Activated CD8-positive, alpha-beta T cell treated with anti-CD3 and anti-CD28 coated beads for 36 hours (primary cell): ENCODE measurements at regions not wholly inside any gene's neighbourhood (a gene's known extent, or its start where the extent isn't known, plus 50 kb on each side); places are given as distances from the start of the nearest gene placed in this dataset.

Experiments used
- ATAC-seq: fragments of 200-7000 bp; cut with Tn5 transposase; one replicate; pipeline ENCODE4 v1.10.0; 2021; ENCODE audit warnings: mild to moderate bottlenecking, moderate library complexity
- CTCF ChIA-PET: fragments of 350-600 bp; sonication (Branson Sonifier 250); formaldehyde crosslinking; loops from one replicate; lab custom pipeline; 2021; ENCODE audit warnings: antibody characterized with exemption; lab: Charles Lee
- POLR2A ChIA-PET: fragments of 350-600 bp; sonication (Branson Sonifier 250); formaldehyde crosslinking; loops from one replicate; lab custom pipeline; 2021; ENCODE audit warnings: antibody characterized with exemption; lab: Charles Lee
- DNase-seq: peaks from one replicate; pipeline ENCODE4 v3.0.0-alpha.2; 2020
- H3K27ac Mint-ChIP-seq: one replicate; pipeline ENCODE4 v1.8.0; 2021; ENCODE audit warnings: mild to moderate bottlenecking, mixed read lengths
- H3K27me3 Mint-ChIP-seq: one replicate; pipeline ENCODE4 v1.8.0; 2021; ENCODE audit warnings: mixed read lengths
- H3K36me3 Mint-ChIP-seq: one replicate; pipeline ENCODE4 v1.8.0; 2021; ENCODE audit warnings: low read depth, mixed read lengths
- H3K4me1 Mint-ChIP-seq: one replicate; pipeline ENCODE4 v1.8.0; 2021; ENCODE audit warnings: low read depth, mixed read lengths
- H3K4me3 Mint-ChIP-seq: one replicate; pipeline ENCODE4 v1.8.0; 2021; ENCODE audit warnings: mild to moderate bottlenecking, moderate library complexity, mixed read lengths
- H3K9me3 Mint-ChIP-seq: one replicate; pipeline ENCODE4 v1.8.0; 2021; ENCODE audit warnings: mixed read lengths
- intact Hi-C: fragments of 100-400 bp; cut with micrococcal nuclease; formaldehyde crosslinking; loops from one replicate; pipeline ENCODE4 v1.10.0; 2022
- TF ChIP-seq, protein P1 (sequence below): fragments of 200-600 bp; IDR thresholded peaks from one replicate; pipeline ENCODE4 v1.8.0; 2022; ENCODE audit warnings: antibody characterized with exemption, mild to moderate bottlenecking

DNA sequence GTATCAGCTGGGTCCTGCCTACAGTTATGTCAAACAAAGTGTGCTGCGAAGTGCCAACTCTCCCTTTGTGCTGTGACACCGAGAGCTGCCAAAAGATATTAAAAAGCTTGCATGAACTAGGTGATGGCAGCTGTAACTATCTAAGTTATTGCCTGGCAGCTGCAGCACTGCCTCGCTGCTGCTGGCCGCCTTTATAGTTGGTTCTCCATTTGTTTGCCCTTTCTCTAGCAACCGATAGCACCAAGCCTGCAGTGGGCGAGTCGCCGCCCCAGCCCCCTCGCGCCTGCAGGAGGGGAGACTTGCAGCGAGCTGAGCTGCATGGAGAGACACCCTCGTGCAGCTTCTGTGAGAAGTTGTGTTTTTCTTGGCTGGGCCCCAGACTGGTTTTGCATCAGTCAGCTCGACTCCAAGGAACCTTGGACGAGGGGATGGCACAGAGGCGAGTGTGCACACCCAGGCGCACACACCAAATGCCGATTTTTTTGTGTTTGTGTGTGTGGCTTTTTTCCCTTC, 330.6 kb downstream of the RPS6KC1 start:
- ChIA-PET POLR2A (no interaction called here), CTCF (no interaction called here)
- Mint-ChIP-seq H3K36me3 (no peaks in the 10 kb centered on the region), H3K4me1 (no peaks in the 10 kb centered on the region), H3K9me3 (peaks cover 2% of the 10 kb centered on the region), H3K27me3 (peaks cover 2% of the 10 kb centered on the region), H3K27ac (no peak overlapping the region), H3K4me3 (no peak overlapping the region)
- ATAC-seq (no peak), DNase-seq (no peak)
- intact Hi-C loops: no loop called here
- TF ChIP-seq, protein P1, sequence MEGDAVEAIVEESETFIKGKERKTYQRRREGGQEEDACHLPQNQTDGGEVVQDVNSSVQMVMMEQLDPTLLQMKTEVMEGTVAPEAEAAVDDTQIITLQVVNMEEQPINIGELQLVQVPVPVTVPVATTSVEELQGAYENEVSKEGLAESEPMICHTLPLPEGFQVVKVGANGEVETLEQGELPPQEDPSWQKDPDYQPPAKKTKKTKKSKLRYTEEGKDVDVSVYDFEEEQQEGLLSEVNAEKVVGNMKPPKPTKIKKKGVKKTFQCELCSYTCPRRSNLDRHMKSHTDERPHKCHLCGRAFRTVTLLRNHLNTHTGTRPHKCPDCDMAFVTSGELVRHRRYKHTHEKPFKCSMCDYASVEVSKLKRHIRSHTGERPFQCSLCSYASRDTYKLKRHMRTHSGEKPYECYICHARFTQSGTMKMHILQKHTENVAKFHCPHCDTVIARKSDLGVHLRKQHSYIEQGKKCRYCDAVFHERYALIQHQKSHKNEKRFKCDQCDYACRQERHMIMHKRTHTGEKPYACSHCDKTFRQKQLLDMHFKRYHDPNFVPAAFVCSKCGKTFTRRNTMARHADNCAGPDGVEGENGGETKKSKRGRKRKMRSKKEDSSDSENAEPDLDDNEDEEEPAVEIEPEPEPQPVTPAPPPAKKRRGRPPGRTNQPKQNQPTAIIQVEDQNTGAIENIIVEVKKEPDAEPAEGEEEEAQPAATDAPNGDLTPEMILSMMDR: no peak

GRCh38 chr1:213383465-213383864, 332.4 kb downstream of the RPS6KC1 start:
- intact Hi-C loops: no loop called here
- Mint-ChIP-seq H3K27ac (no peak overlapping the region), H3K27me3 (peaks cover 2% of the 10 kb centered on the region), H3K36me3 (no peaks in the 10 kb centered on the region), H3K9me3 (peaks cover 2% of the 10 kb centered on the region), H3K4me1 (no peaks in the 10 kb centered on the region), H3K4me3 (no peak overlapping the region)
- POLR2A ChIA-PET: no interaction called here
- DNase-seq (no peak), ATAC-seq (no peak)
- CTCF ChIA-PET: no interaction called here
- TF ChIP-seq, protein P1: no peak

GRCh38 chr1:213385201-213385600, 334.2 kb downstream of the RPS6KC1 start:
- ATAC-seq (no peak), DNase-seq (no peak)
- Mint-ChIP-seq H3K4me1 (no peaks in the 10 kb centered on the region), H3K27ac (no peak overlapping the region), H3K36me3 (no peaks in the 10 kb centered on the region), H3K4me3 (no peak overlapping the region), H3K9me3 (peaks cover 2% of the 10 kb centered on the region), H3K27me3 (peaks cover 2% of the 10 kb centered on the region)
- ChIA-PET CTCF (interaction anchor here (1.2 kb wide), 1 partner anchor 12 kb away, joined by 3 read pairs; no protein-coding TSS in a partner anchor), POLR2A (no interaction called here)
- intact Hi-C loops: no loop called here
- TF ChIP-seq, protein P1: no peak

DNA sequence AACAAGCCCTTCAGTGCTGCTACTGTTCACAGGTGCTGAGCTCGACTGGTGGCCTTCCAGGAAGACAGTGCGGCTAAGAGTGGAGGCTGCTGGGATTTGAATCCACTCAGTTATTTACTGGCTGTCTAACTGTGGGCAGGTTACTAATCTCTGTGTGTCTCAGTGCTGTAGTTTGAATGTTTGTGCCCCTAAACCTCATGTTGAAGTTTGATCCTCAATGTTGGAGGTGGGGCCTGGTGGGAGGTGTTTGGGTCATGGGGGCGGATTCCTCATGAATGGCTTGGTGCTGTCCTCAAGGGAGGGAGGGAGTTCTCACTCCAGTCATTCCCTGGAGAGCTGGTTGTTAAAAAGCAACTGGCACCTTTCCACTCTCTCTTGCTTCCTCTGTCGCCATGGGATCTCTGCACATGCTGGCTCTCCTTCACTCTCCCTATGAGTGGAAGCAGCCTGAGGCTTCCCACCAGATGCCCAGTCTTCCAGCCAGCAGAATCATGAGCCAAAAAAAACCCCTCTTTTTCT, 334.8 kb downstream of the RPS6KC1 start:
- H3K36me3 Mint-ChIP-seq: no peaks in the 10 kb centered on the region
- no peak overlapping the region for H3K27ac Mint-ChIP-seq
- ChIA-PET CTCF (interaction anchor here (1.2 kb wide), 1 partner anchor 13 kb away, joined by 3 read pairs; no protein-coding TSS in a partner anchor), POLR2A (interaction anchor here (1.4 kb wide), 1 partner anchor 8 kb away, joined by 3 read pairs; no protein-coding TSS in a partner anchor)
- ATAC-seq: no peak
- TF ChIP-seq, protein P1: no peak
- DNase-seq: no peak
- H3K9me3 Mint-ChIP-seq: peaks cover 2% of the 10 kb centered on the region
- H3K4me3 Mint-ChIP-seq: no peak overlapping the region
- no peaks in the 10 kb centered on the region for H3K4me1 Mint-ChIP-seq
- intact Hi-C loops: no loop called here
- peaks cover 2% of the 10 kb centered on the region for H3K27me3 Mint-ChIP-seq

DNA sequence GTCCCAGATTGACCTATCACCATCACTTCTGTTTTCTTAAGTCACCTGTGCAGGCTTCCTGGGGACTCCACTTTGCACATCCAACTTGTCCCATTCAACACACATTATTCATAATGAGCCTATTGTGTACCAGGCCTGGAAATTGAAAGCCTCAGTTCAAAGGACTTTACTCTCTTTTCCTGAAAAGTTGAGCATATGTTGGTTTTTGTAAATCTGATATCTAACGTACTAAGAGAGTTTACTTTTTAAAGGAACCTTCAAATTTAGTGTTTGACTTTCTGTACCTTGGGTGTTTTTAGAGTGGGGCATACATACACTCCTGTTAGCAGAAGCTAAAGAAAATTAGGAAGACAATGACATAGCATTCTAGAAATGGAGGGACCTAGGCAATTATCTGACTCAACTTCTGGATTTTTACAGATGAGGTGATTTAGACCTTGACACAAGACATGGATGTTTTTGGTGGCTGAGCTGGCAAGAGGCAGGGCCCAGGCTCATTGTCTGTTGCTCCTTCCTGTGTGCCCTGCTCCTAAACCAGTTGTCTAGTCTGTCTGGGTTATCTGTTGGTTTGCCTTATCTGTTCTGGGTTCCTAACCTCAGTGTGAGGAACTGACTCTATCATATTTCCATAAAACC, 336.5 kb downstream of the RPS6KC1 start:
- Mint-ChIP-seq H3K27ac (no peak overlapping the region), H3K36me3 (no peaks in the 10 kb centered on the region), H3K4me1 (no peaks in the 10 kb centered on the region), H3K27me3 (peaks cover 2% of the 10 kb centered on the region), H3K9me3 (peaks cover 2% of the 10 kb centered on the region), H3K4me3 (no peak overlapping the region)
- DNase-seq (no peak), ATAC-seq (no peak)
- CTCF ChIA-PET: no interaction called here
- TF ChIP-seq, protein P1: no peak
- intact Hi-C loops: no loop called here
- POLR2A ChIA-PET: interaction anchor here (1.4 kb wide), 1 partner anchor 10 kb away, joined by 3 read pairs; no protein-coding TSS in a partner anchor
